Gastrocnemius medialis (tissue), 4 donors: ENCODE measurements at regions not wholly inside any gene's neighbourhood (a gene's known extent, or its start where the extent isn't known, plus 50 kb on each side); places are given as distances from the start of the nearest gene placed in this dataset.

Experiments
- ATAC-seq, 2 donors: fragments of 150-250 bp; one replicate each; pipeline ENCODE4 v1.9.1; 2016
- DNase-seq, 2 donors: peaks; one replicate each; pipeline ENCODE4 v3.0.0-alpha.2; 2019
- H3K27ac ChIP-seq, 4 donors: fragments of 200-600 bp; sonication (generic); 1 replicate in 1 of 4; 2 replicates in 3 of 4; pipeline ENCODE4 v1.5.1; 2016 to 2018; ENCODE audit warnings: mild to moderate bottlenecking in 2 of 4, moderate library complexity in 1 of 4
- H3K27me3 ChIP-seq, 3 donors: fragments of 200-600 bp; sonication (generic) in 2 of 3; 1 replicate in 1 of 3; 2 replicates in 2 of 3; pipeline versions ENCODE4 v1.5.1 to v1.6.0; 2016 to 2019; ENCODE audit warnings: mild to moderate bottlenecking in 1 of 3, moderate library complexity in 1 of 3
- H3K36me3 ChIP-seq, 2 donors: fragments of 200-600 bp; sonication (generic) in 1 of 2; one replicate each; pipeline ENCODE4 v1.5.1; 2017 to 2018
- H3K4me1 ChIP-seq, 2 donors: fragments of 200-600 bp; sonication (generic) in 1 of 2; one replicate each; pipeline ENCODE4 v1.5.1; 2016 to 2017; ENCODE audit warnings: mild to moderate bottlenecking in 2 of 2
- H3K4me3 ChIP-seq, 4 donors: fragments of 200-600 bp; sonication (generic) in 3 of 4; 1 replicate in 1 of 4; 2 replicates in 3 of 4; pipeline ENCODE4 v1.5.1; 2016 to 2019; ENCODE audit warnings: mild to moderate bottlenecking in 2 of 4
- H3K9me3 ChIP-seq, 3 donors: fragments of 200-600 bp; sonication (generic) in 2 of 3; 1 replicate in 1 of 3; 2 replicates in 2 of 3; pipeline ENCODE4 v1.5.1; 2016 to 2019
- POLR2A ChIP-seq, 2 donors: fragments of 450-650 bp; IDR thresholded peaks; one replicate each; pipeline ENCODE4 v1.6.1; 2017; ENCODE audit warnings: antibody characterized with exemption in 2 of 2, mild to moderate bottlenecking in 2 of 2, moderate library complexity in 2 of 2
- in situ Hi-C, 4 donors: fragments of 200-750 bp; cut with MboI; loops; one replicate each; pipeline versions ENCODE4 v1.15.0 to v1.8.0; 2017; ENCODE audit warnings: low sequenced_read_pairs in 4 of 4
- intact Hi-C: fragments of 100-400 bp; cut with DNase I; formaldehyde crosslinking; loops from one replicate; pipeline ENCODE4 v1.15.1; 2023; ENCODE audit warnings: low total_unique reads
- TF ChIP-seq, protein P1 (sequence below), 5 experiments: fragments of 450-650 bp in 3 of 5; fragments of 200-600 bp in 2 of 5; sonication (generic) in 2 of 5; IDR thresholded peaks in 4 of 5; conservative IDR thresholded peaks in 1 of 5; 1 replicate in 4 of 5; 2 replicates in 1 of 5; pipeline ENCODE4 v1.5.1; 2016 to 2019; ENCODE audit warnings: antibody characterized with exemption in 5 of 5, mild to moderate bottlenecking in 3 of 5, moderate library complexity in 3 of 5

DNA sequence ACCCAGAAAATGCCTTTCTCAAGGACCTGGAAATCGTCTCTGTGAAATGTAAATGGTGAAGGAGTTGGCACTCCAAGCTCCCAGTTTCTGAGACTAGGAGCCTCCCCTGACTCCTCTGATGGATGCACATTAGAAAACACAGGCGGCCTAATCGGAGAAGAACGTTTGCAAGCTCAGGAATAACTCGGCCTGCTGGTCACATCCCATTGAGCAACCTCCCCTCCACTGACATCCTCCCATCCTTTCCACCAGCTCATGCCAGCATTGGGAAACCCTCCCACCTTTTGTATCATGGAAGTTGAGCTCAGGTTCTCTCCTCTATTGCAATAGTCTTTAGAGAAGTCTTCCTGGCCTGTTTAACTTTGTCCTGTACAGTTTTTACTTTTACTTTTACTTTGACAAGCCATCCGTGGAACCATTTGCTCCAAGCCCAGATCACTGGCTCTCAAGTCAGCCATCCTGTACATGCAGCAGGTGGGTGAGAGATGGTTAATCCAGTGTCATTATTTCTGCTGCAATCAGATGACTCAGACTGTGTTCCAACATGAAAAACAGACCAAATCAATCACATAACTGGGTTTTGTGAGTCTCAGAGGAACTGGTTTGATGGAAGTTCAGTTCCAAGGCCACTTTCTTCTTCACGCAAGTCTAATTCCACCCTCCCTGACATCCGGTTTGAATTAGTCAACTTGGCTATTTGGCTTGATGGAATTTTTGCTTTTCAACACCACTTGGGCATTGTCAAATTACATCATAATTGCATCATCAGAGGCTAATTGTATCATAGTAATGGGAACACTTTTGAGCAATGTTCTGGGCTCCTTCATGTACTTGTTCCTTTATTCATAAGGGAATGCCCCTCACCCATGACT, 619.4 kb upstream of the CDH4 start:
- Histone ChIP-seq H3K4me1 (no peaks in the 10 kb centered on the region), H3K36me3 (no peaks in the 10 kb centered on the region), H3K9me3 (no peaks in the 10 kb centered on the region), H3K4me3 (no peak overlapping the region), H3K27ac (no peak overlapping the region), H3K27me3 (no peaks in the 10 kb centered on the region)
- in situ Hi-C loops: no loop called here
- intact Hi-C loops: no loop called here
- DNase-seq (peak; percentile 12 to 22), ATAC-seq (peak; percentile 64 to 78)
- no peak for TF ChIP-seq POLR2A (IDR thresholded peaks at IDR 0.05)
- TF ChIP-seq, protein P1, sequence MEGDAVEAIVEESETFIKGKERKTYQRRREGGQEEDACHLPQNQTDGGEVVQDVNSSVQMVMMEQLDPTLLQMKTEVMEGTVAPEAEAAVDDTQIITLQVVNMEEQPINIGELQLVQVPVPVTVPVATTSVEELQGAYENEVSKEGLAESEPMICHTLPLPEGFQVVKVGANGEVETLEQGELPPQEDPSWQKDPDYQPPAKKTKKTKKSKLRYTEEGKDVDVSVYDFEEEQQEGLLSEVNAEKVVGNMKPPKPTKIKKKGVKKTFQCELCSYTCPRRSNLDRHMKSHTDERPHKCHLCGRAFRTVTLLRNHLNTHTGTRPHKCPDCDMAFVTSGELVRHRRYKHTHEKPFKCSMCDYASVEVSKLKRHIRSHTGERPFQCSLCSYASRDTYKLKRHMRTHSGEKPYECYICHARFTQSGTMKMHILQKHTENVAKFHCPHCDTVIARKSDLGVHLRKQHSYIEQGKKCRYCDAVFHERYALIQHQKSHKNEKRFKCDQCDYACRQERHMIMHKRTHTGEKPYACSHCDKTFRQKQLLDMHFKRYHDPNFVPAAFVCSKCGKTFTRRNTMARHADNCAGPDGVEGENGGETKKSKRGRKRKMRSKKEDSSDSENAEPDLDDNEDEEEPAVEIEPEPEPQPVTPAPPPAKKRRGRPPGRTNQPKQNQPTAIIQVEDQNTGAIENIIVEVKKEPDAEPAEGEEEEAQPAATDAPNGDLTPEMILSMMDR (IDR thresholded peaks at IDR 0.05 in 4 of 5, conservative IDR thresholded peaks at IDR 0.05 in 1 of 5): no peak

DNA sequence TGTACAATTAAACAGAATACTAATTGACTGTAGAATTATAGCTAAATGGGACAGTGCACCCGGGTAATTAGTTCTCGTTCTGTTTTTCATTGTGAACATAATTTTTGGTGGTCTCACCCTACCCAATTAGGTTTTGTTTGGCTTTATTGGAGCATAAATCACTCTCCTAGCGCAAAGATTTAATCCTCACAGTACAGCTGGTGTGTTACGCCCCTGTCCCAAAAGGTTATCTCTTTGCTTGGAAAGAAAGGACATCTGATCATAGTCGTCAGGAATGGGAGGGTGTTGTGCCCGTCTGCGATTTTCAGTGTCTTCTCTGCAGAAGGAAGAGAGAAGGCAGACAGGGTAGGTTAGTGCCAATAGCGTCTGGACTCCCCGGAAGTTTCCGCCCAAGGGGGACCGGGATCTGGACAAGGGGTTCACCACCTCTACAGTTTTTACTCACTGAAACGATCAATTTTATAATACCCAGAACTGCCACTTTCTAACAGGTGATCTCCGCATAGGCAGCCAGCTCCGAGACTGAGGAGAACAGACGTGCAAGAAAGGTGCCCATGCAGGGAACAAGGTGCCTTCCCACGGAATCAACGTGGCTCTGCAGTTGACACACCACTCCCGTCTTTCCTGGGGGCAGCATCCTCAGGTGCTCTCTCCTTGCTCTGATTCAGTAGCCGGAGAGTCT, 617.4 kb upstream of the CDH4 start:
- no peaks in the 10 kb centered on the region for H3K9me3 ChIP-seq
- DNase-seq (no peak), ATAC-seq (no peak)
- H3K27me3 ChIP-seq: no peaks in the 10 kb centered on the region
- no peak for TF ChIP-seq POLR2A (IDR thresholded peaks at IDR 0.05)
- TF ChIP-seq, protein P1 (IDR thresholded peaks at IDR 0.05 in 4 of 5, conservative IDR thresholded peaks at IDR 0.05 in 1 of 5): no peak
- intact Hi-C loops (no loop called here), in situ Hi-C loops (no loop called here)
- H3K4me3 ChIP-seq: no peak overlapping the region
- H3K27ac ChIP-seq: no peak overlapping the region
- no peaks in the 10 kb centered on the region for H3K36me3 ChIP-seq
- no peaks in the 10 kb centered on the region for H3K4me1 ChIP-seq

DNA sequence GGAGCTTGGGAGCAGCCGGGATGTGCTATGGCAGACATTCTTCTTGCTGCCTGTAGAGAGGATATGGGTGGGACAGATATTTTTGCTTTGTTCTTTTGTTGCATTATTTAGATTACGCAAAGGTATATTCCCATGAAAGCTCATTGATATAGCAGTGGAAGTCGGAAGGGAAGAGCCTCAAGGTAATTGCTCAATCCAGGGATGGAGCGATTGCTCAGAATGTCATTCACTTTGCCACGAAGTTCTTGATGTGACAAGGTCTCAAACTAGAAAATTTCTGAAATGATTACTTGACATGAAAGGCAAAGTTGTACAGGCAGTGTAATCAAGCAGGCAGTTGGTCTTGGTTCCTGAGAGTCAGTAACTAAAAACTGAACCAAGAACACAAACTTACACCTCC, 615.6 kb upstream of the CDH4 start:
- Histone ChIP-seq H3K4me1 (no peaks in the 10 kb centered on the region), H3K27me3 (no peaks in the 10 kb centered on the region), H3K27ac (no peak overlapping the region), H3K9me3 (no peaks in the 10 kb centered on the region), H3K4me3 (no peak overlapping the region), H3K36me3 (no peaks in the 10 kb centered on the region)
- ATAC-seq (no peak), DNase-seq (no peak)
- intact Hi-C loops (no loop called here), in situ Hi-C loops (no loop called here)
- TF ChIP-seq POLR2A (IDR thresholded peaks at IDR 0.05): no peak
- TF ChIP-seq, protein P1 (IDR thresholded peaks at IDR 0.05 in 4 of 5, conservative IDR thresholded peaks at IDR 0.05 in 1 of 5): no peak

GRCh38 chr20:60637801-60638200, 614.3 kb upstream of the CDH4 start:
- Histone ChIP-seq H3K27ac (no peak overlapping the region), H3K27me3 (no peaks in the 10 kb centered on the region), H3K9me3 (no peaks in the 10 kb centered on the region), H3K36me3 (no peaks in the 10 kb centered on the region), H3K4me1 (no peaks in the 10 kb centered on the region), H3K4me3 (no peak overlapping the region)
- in situ Hi-C loops (no loop called here), intact Hi-C loops (no loop called here)
- ATAC-seq (no peak), DNase-seq (no peak)
- no peak for TF ChIP-seq POLR2A (IDR thresholded peaks at IDR 0.05)
- TF ChIP-seq, protein P1 (IDR thresholded peaks at IDR 0.05 in 4 of 5, conservative IDR thresholded peaks at IDR 0.05 in 1 of 5): no peak
